A549 (cell line): ENCODE measurements at regions not wholly inside any gene's neighbourhood (a gene's known extent, or its start where the extent isn't known, plus 50 kb on each side); places are given as distances from the start of the nearest gene placed in this dataset.

Experiments used
- CEBPB ChIP-seq, 2 experiments: fragments of >200 bp in 1 of 2; sonication (Bioruptor Twin) in 1 of 2; formaldehyde crosslinking in 1 of 2; IDR thresholded peaks; 2 replicates each; pipeline ENCODE4 v1.6.1; 2012 to 2016
- ESRRA ChIP-seq: fragments of 150-350 bp; IDR thresholded peaks from 2 replicates; pipeline ENCODE4 v1.6.1; 2014; ENCODE audit warnings: mild to moderate bottlenecking, low read length, borderline replicate concordance
- TF ChIP-seq, protein P1 (sequence below): fragments of 200-600 bp; sonication (generic); IDR thresholded peaks from 2 replicates; pipeline ENCODE4 v1.6.1; 2016; ENCODE audit warnings: antibody characterized with exemption, mild to moderate bottlenecking, moderate library complexity

DNA sequence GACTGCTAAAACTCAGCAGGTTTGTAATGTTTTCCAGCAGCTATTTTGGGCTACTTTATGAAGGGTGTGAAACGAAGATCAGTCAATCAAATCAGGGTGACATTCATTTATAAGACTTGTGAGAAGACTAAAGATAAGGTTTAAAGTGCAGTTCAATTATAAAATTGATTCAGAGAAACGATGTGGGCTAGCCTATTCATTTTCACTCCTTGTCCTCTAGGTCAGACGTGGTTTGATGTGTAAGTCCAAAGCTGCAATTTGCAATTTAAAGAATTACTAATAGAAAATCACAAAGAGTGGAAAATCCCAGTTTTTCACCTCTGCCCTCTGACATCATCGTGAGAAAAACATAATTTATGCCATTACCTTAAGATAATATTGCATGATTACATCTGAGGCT lies 243.5 kb upstream of the NOVA1 start:
- TF ChIP-seq ESRRA: no peak
- TF ChIP-seq, protein P1, sequence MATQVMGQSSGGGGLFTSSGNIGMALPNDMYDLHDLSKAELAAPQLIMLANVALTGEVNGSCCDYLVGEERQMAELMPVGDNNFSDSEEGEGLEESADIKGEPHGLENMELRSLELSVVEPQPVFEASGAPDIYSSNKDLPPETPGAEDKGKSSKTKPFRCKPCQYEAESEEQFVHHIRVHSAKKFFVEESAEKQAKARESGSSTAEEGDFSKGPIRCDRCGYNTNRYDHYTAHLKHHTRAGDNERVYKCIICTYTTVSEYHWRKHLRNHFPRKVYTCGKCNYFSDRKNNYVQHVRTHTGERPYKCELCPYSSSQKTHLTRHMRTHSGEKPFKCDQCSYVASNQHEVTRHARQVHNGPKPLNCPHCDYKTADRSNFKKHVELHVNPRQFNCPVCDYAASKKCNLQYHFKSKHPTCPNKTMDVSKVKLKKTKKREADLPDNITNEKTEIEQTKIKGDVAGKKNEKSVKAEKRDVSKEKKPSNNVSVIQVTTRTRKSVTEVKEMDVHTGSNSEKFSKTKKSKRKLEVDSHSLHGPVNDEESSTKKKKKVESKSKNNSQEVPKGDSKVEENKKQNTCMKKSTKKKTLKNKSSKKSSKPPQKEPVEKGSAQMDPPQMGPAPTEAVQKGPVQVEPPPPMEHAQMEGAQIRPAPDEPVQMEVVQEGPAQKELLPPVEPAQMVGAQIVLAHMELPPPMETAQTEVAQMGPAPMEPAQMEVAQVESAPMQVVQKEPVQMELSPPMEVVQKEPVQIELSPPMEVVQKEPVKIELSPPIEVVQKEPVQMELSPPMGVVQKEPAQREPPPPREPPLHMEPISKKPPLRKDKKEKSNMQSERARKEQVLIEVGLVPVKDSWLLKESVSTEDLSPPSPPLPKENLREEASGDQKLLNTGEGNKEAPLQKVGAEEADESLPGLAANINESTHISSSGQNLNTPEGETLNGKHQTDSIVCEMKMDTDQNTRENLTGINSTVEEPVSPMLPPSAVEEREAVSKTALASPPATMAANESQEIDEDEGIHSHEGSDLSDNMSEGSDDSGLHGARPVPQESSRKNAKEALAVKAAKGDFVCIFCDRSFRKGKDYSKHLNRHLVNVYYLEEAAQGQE: no peak
- no peak for TF ChIP-seq CEBPB (IDR thresholded peaks at IDR 0.05)
